Hematopoietic multipotent progenitor cell (in vitro differentiated cells): ENCODE measurements at regions not wholly inside any gene's neighbourhood (a gene's known extent, or its start where the extent isn't known, plus 50 kb on each side); places are given as distances from the start of the nearest gene placed in this dataset.
"Not testable (repeated sequence)": the region's sequence is repeated elsewhere in the genome, so short reads cannot be mapped to it uniquely, and the experiment has no call there.

Experiments
- DNase-seq, 3 donors: peaks; one replicate each; pipeline ENCODE4 v3.0.0-alpha.2; 2011 to 2015; ENCODE audit warnings: low read depth in 2 of 3, low spot score in 2 of 3

- DNase-seq: no peak
Measured at GRCh38 chr5:89869346-89869745, 540.2 kb downstream of the CETN3 start.

DNA sequence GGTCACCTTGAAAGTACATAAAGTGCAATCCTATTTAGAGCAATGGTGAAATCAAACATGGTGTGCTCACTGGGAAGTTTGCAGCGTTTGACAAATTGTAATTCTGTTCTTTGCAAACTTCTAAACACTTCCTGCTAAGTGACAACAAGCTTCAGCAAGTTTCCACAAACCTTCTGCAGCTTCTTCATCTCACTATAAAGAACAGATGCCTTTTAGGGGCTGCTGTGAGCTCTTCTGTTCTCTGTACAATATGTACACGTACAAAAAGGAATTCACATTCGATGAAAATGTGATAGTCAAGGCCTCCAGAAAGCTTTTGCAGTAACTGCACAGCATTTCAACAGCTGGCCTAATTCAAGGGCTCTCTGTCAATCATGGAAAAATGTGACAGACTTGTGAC lies 543.1 kb downstream of the CETN3 start:
- no peak for DNase-seq

- DNase-seq: no peak
Measured at GRCh38 chr5:89864941-89865340, 544.6 kb downstream of the CETN3 start.

GRCh38 chr5:89857790-89858189 lies 551.8 kb downstream of the CETN3 start:
- no peak for DNase-seq

DNA sequence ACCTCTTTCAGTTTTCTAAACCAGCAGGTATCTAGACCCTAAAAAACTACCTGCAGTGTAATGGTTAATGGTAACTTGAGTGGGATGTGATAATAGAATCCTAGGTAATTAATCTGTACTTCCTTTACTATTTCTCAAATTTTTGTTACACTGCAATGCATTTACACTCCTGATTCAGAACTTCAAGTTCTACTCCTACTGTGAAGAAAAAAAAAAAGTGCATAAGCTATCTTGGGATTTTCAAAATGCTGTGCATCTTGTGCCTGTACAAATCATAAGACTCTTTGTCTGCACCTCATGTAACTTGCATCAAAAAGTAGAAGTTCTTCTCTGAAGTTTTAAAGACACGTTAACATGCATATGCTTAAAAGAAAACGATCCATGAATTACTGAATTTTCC lies 554.1 kb downstream of the CETN3 start:
- DNase-seq: no peak

GRCh38 chr5:89851911-89852310 lies 557.6 kb downstream of the CETN3 start:
- no peak for DNase-seq

DNA sequence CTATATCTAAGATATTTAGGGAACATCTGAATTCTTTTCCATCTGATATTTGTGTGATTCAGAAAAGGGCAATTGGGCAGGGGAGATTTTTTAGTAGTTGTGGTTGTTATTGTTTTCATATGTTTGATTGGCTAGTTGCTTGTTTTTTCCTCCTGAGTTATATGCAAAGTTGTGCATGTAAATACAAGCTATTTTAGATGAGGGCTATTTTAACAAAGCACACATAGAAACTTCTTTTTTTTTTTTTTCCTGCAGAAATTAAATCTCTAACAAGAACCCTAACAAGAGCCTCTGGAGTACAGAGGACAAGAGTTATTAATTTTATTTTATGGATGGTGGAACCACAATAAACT lies 559.1 kb downstream of the CETN3 start:
- DNase-seq: no peak

GRCh38 chr5:89849830-89850512 lies 559.6 kb downstream of the CETN3 start:
- no peak for DNase-seq

DNA sequence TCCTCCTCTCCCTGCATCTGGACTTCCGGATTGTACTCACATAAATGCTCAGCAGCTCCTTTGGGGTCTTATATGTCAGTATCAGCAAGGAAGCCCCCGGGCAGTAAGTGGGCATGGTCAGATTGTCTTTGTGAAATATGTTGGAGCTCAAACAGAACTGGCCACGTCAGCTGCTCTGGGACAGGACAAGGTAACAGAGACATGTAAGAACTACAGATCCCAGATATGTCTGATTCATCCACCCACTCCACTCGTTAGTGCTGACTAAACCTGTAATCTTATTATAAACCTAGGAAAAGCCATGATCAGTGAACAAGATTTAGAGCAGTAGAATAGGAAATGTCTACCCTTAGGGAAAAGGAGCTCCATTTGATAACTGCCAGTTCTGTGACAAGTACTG lies 561.8 kb downstream of the CETN3 start:
- DNase-seq: no peak

- DNase-seq: no peak
Measured at GRCh38 chr5:89844548-89844947, 565.0 kb downstream of the CETN3 start.

DNA sequence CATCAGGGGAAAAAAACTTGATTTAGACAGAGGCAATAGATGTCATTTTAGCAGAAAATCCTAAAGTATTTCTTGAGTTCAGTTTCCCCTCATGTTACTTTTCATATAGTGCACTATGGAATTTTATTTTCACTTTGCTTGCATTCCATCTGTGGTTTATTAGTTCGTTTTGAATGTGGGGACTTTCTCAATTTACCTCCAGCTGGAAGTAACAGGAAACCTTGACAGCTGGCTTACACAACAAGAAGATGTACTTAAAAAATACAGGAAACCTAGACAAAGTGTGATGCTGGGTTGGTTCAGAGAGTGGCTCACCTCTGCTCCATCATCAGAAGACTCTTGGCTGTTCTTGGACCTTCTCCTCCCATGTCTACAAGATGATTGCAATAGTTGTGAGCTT lies 567.0 kb downstream of the CETN3 start:
- DNase-seq: no peak

- no peak for DNase-seq
Measured at GRCh38 chr5:89840906-89841305, 568.6 kb downstream of the CETN3 start.

DNA sequence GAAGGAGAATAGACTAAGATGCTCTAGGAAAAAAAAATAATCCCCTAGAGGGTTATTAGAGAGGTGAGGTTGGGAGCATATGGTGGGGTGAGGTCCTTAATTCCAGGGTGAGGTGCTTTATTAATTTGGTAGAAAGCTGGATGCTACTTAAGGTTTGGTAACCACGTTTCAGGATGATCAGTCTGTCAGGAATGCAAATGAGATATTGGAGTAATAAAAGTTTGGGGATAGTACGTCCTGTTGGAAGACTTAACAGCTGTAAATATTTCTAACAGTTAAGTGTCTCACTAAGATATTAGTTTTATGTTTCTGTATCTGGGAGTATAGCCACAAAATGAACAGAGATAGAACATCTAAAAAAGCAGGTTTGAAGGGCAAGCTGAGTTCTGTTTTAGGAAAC lies 578.9 kb downstream of the CETN3 start:
- DNase-seq: no peak

DNA sequence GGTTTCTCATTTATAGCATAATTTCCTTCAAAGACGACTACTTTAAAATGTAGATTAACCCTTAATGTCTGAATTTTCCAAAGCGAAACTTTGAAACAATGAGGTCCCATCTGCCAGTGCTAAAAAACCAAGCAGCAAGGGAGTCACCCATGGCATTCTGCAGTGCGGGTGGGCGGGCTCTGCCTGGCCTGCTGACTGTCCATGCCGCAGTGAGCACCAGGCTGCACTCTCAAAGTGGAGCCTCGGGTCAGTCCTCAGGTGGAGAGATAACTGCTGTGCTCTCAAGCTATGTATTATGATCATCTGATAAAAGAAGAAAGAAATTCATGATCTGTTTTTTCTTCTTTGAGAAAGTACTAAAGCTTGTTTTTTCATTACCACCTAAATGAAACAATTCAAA lies 581.6 kb downstream of the CETN3 start:
- no peak for DNase-seq

DNA sequence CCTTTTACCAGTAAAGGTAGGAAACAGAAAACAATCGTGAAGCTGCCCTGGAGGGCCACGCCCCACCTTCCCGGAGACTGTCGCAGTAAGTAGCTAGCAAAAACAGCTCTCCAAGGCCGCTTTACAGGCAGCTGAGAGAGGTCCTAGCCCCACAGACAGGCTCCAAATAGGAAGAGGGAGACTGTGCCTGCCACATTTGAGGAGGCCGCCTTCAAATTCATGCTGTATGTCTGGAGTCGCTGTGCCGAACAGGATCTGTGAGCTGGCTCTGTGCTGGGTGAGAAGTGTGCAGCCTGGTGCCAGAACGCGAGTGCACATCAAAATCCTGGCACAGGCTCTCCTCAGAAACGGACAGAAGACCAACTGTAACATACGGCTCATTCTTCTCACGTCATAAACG lies 582.2 kb downstream of the CETN3 start:
- no peak for DNase-seq

DNA sequence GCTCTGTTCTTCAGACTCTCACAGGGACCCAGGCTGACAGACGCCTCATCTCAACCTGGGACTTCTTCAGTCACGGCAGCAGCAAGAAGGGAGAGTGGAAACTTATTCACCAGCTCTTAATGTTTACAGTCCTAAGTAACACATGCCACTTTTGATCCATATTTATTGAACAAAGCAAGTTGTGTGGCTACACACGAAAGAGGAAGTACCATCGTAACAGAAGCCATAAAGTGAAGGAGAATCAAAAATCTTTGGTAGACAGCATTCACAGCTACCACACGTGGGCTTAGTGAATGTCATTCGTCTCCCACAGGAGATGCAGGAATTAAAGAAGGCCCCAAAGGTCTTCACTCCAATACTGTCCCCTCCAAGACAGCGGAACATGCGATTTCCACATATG lies 582.6 kb downstream of the CETN3 start:
- no peak for DNase-seq

DNA sequence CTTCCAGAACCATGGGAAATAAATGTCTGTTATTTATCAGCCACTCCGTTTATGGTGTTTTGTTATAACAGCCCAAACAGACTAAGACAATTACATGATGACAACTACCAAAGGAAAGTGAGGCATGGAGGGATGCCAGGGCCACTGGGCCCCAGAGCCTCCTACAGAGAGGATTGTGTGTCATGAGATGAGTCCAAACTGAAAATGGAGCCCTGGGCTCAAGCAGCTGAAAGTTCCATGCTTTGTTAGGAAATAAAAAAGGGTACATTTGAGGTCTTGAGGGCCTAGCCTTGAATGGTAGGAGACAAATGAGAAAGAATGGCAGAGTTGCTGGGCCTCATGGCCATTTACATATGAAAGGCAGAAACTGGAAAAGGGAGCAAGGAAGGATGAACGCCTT lies 586.5 kb downstream of the CETN3 start:
- DNase-seq: no peak

DNA sequence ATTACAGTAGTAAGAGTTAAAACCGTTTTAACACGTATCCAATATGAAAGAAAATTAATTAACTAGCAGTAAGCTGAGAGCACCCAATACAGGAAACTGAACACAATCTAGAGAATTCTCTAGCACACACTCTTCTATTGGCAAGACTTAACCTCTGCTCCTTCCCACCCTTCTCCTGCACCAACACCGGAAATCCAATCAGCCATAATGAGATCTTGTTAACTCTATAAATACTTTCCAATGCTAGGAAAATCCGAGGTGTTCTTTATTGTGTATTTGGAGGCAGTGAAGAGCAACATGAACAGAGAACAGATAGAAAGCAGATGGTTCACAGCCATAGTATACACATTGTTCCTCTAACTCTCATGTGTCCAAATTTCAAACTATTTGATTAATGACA lies 591.7 kb downstream of the CETN3 start:
- no peak for DNase-seq

DNA sequence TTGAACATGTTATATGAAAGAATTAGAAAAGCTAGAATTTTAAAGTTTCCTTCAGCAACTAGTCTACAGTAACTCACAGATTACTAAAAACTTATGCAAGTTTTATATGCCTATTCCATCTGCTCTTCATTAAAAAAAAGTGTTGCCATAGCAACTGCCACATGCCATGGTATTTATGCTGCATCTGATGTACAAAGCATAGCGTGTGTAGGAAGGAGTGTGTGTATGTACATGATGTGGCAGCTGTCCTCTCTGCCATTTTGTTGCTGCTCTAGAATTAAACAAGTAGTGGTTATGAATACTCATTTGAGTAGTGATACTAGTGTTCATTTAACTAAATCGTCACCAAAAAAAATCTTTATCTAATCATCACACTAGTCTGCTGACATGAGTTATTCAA lies 593.5 kb downstream of the CETN3 start:
- no peak for DNase-seq

GRCh38 chr5:89800735-89801134 lies 608.8 kb downstream of the CETN3 start:
- DNase-seq: not testable (repeated sequence)

GRCh38 chr5:89794504-89794903 lies 615.1 kb downstream of the CETN3 start:
- not testable (repeated sequence) for DNase-seq

- DNase-seq: not testable (repeated sequence)
Measured at GRCh38 chr5:89779734-89780133, 629.8 kb downstream of the CETN3 start.

GRCh38 chr5:89777758-89778157 lies 631.8 kb downstream of the CETN3 start:
- no peak for DNase-seq
